GM10248 (cell line): ENCODE measurements at regions not wholly inside any gene's neighbourhood (a gene's known extent, or its start where the extent isn't known, plus 50 kb on each side); places are given as distances from the start of the nearest gene placed in this dataset.

ENCODE experiments used
- CTCF ChIA-PET: fragments of 300-600 bp; sonication (Branson Sonifier 250); formaldehyde crosslinking; extraction: SDS; loops from one replicate; lab custom pipeline; 2021; ENCODE audit warnings: antibody characterized with exemption; lab: Yijun Ruan, JAX
- POLR2A ChIA-PET: fragments of 350-650 bp; sonication (Branson Sonifier 250); formaldehyde crosslinking; extraction: SDS; loops from one replicate; lab custom pipeline; 2020; ENCODE audit warnings: antibody characterized with exemption; lab: Yijun Ruan, JAX
- DNase-seq: peaks from one replicate; pipeline ENCODE4 v3.0.0; 2012; ENCODE audit errors: extremely low spot score
- TF ChIP-seq, protein P1 (sequence below): IDR thresholded peaks from 2 replicates; pipeline ENCODE4 v1.5.1; 2012; ENCODE audit warnings: mild to moderate bottlenecking, low read depth; ENCODE audit errors: extremely low read depth, missing control alignments, control extremely low read depth

DNA sequence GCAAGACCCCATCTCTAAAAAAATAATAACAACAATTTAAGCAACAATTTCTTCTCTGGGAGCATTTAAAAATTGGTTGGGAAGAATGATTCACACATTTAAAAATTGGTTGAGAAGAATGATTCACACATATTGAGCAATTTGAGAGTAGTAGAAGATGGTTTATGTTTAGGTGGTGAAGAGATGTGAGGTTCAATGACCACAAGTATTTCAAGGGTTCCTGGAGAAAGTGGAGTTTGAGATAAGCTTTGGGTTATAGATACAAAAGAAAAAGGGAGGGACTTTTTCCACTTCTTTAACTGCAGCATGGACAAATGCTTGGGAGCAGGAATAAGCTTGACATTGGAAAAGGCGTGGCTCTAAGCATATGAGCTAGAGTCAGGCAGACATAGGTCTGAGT is 145.7 kb upstream of the NPHP3 start:
- POLR2A ChIA-PET: no interaction called here
- DNase-seq: no peak
- CTCF ChIA-PET: interaction anchor here (1.4 to 1.8 kb wide), 2 partner anchors 12 to 26 kb away, joined by 3 read pairs; no protein-coding TSS in a partner anchor
- TF ChIP-seq, protein P1, sequence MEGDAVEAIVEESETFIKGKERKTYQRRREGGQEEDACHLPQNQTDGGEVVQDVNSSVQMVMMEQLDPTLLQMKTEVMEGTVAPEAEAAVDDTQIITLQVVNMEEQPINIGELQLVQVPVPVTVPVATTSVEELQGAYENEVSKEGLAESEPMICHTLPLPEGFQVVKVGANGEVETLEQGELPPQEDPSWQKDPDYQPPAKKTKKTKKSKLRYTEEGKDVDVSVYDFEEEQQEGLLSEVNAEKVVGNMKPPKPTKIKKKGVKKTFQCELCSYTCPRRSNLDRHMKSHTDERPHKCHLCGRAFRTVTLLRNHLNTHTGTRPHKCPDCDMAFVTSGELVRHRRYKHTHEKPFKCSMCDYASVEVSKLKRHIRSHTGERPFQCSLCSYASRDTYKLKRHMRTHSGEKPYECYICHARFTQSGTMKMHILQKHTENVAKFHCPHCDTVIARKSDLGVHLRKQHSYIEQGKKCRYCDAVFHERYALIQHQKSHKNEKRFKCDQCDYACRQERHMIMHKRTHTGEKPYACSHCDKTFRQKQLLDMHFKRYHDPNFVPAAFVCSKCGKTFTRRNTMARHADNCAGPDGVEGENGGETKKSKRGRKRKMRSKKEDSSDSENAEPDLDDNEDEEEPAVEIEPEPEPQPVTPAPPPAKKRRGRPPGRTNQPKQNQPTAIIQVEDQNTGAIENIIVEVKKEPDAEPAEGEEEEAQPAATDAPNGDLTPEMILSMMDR: no peak

- TF ChIP-seq, protein P1: no peak
- POLR2A ChIA-PET: no interaction called here
- DNase-seq: no peak
- CTCF ChIA-PET: interaction anchor here (1.4 to 1.8 kb wide), 2 partner anchors 11 to 26 kb away, joined by 3 read pairs; no protein-coding TSS in a partner anchor
These were observed 145.3 kb upstream of the NPHP3 start for GRCh38 chr3:132867526-132867925.

- TF ChIP-seq, protein P1: no peak
- ChIA-PET POLR2A (no interaction called here), CTCF (no interaction called here)
- no peak for DNase-seq
These were observed 135.1 kb upstream of the NPHP3 start for GRCh38 chr3:132857317-132857716.

- TF ChIP-seq, protein P1: no peak
- POLR2A ChIA-PET: no interaction called here
These were observed 132.8 kb upstream of the NPHP3 start for GRCh38 chr3:132854856-132855535.

GRCh38 chr3:132847849-132848625 is 125.8 kb upstream of the NPHP3 start:
- TF ChIP-seq, protein P1: no peak
- ChIA-PET POLR2A (no interaction called here), CTCF (interaction anchor here (3.2 kb wide), 1 partner anchor 16 kb away, joined by 10 read pairs; no protein-coding TSS in a partner anchor)
- DNase-seq: no peak

More at GRCh38 chr3:132854856-132855535, 132.8 kb upstream of the NPHP3 start:
- DNase-seq: no peak
- CTCF ChIA-PET: interaction anchor here (1.3 kb wide), 1 partner anchor 10 kb away, joined by 3 read pairs; no protein-coding TSS in a partner anchor

GRCh38 chr3:132843851-132844553 is 121.8 kb upstream of the NPHP3 start:
- POLR2A ChIA-PET: no interaction called here
- TF ChIP-seq, protein P1: no peak
- no peak for DNase-seq
- CTCF ChIA-PET: interaction anchor here (0.9 kb wide), 1 partner anchor 113 kb away, joined by 3 read pairs; no protein-coding TSS in a partner anchor
